Omental fat pad (tissue), 3 donors: ENCODE measurements at regions not wholly inside any gene's neighbourhood (a gene's known extent, or its start where the extent isn't known, plus 50 kb on each side); places are given as distances from the start of the nearest gene placed in this dataset.
"Not testable (repeated sequence)": the region's sequence is repeated elsewhere in the genome, so short reads cannot be mapped to it uniquely, and the experiment has no call there.

ENCODE experiments used
- ATAC-seq: fragments of 150-250 bp; one replicate; pipeline ENCODE4 v1.9.1; 2016; ENCODE audit warnings: mild to moderate bottlenecking, moderate library complexity; ENCODE audit not compliant: low FRiP score
- DNase-seq: peaks from one replicate; pipeline ENCODE4 v3.0.0-alpha.2; 2019; ENCODE audit warnings: low spot score
- CTCF ChIP-seq, 3 donors: fragments of 450-650 bp; IDR thresholded peaks; one replicate each; pipeline ENCODE4 v1.5.1; 2016 to 2017; ENCODE audit warnings: antibody characterized with exemption in 3 of 3, mild to moderate bottlenecking in 3 of 3, moderate library complexity in 2 of 3

- no peak for TF ChIP-seq CTCF (IDR thresholded peaks at IDR 0.05)
- DNase-seq, result no peak
- no peak for ATAC-seq
Measured at GRCh38 chr13:25018729-25019115, 77.2 kb upstream of the PABPC3 start.

GRCh38 chr13:25019741-25020140 lies 76.2 kb upstream of the PABPC3 start:
- ATAC-seq, DNase-seq: not testable (repeated sequence)

GRCh38 chr13:25024175-25024574 lies 71.8 kb upstream of the PABPC3 start:
- ATAC-seq (no peak), DNase-seq (no peak)
- no peak for TF ChIP-seq CTCF (IDR thresholded peaks at IDR 0.05)

- TF ChIP-seq CTCF (IDR thresholded peaks at IDR 0.05), result no peak
- no peak for ATAC-seq
- no peak for DNase-seq
Measured at GRCh38 chr13:25032160-25032559, 63.8 kb upstream of the PABPC3 start.

- TF ChIP-seq CTCF (IDR thresholded peaks at IDR 0.05), result no peak
- no peak for DNase-seq
- ATAC-seq, result no peak
Measured at GRCh38 chr13:25034173-25034572, 61.8 kb upstream of the PABPC3 start.

GRCh38 chr13:25037057-25037813 lies 58.7 kb upstream of the PABPC3 start:
- TF ChIP-seq CTCF (IDR thresholded peaks at IDR 0.05), result no peak
- no peak for ATAC-seq
- DNase-seq, result no peak

- TF ChIP-seq CTCF (IDR thresholded peaks at IDR 0.05), result no peak
- no peak for ATAC-seq
- no peak for DNase-seq
Measured at GRCh38 chr13:25042151-25042865, 53.6 kb upstream of the PABPC3 start.
